Spleen (tissue), 11 donors: ENCODE measurements at regions not wholly inside any gene's neighbourhood (a gene's known extent, or its start where the extent isn't known, plus 50 kb on each side); places are given as distances from the start of the nearest gene placed in this dataset.

Experiments used
- DNase-seq: peaks from one replicate; pipeline ENCODE4 v3.0.0-alpha.2; 2020
- H3K27ac ChIP-seq, 8 donors: fragments of 200-600 bp; sonication (generic) in 7 of 8; 1 replicate in 4 of 8; 2 replicates in 4 of 8; pipeline versions ENCODE4 v1.5.0 to v1.8.0; 2016 to 2021; ENCODE audit warnings: inconsistent platforms in 4 of 8, mild to moderate bottlenecking in 4 of 8, moderate library complexity in 1 of 8
- H3K27me3 ChIP-seq, 7 donors: fragments of 200-600 bp; sonication (generic) in 6 of 7; replicated peaks in 1 of 7; 1 replicate in 4 of 7; 2 replicates in 3 of 7; pipeline versions ENCODE4 v1.5.0 to v1.8.0; 2016 to 2021; ENCODE audit warnings: inconsistent platforms in 3 of 7, mild to moderate bottlenecking in 1 of 7
- H3K36me3 ChIP-seq, 6 donors: fragments of 200-600 bp; sonication (generic) in 5 of 6; 1 replicate in 4 of 6; 2 replicates in 2 of 6; pipeline versions ENCODE4 v1.5.0 to v1.8.0; 2016 to 2021; ENCODE audit warnings: inconsistent platforms in 2 of 6
- H3K4me1 ChIP-seq, 6 donors: fragments of 200-600 bp; sonication (generic) in 5 of 6; 1 replicate in 3 of 6; 2 replicates in 3 of 6; pipeline versions ENCODE4 v1.5.0 to v1.8.0; 2016 to 2021; ENCODE audit warnings: inconsistent platforms in 3 of 6
- H3K4me3 ChIP-seq, 8 donors: fragments of 200-600 bp; sonication (generic) in 7 of 8; 1 replicate in 4 of 8; 2 replicates in 4 of 8; pipeline versions ENCODE4 v1.5.0 to v1.8.0; 2016 to 2021; ENCODE audit warnings: inconsistent platforms in 4 of 8, mild to moderate bottlenecking in 4 of 8, moderate library complexity in 2 of 8
- H3K9me3 ChIP-seq, 8 donors: fragments of 200-600 bp; sonication (generic) in 7 of 8; 1 replicate in 4 of 8; 2 replicates in 4 of 8; pipeline versions ENCODE4 v1.5.0 to v1.8.0; 2016 to 2021; ENCODE audit warnings: inconsistent platforms in 4 of 8
- CTCF ChIP-seq, 11 experiments: fragments of 200-600 bp in 7 of 11; fragments of 450-650 bp in 4 of 11; sonication (generic) in 4 of 11; IDR thresholded peaks in 8 of 11; conservative IDR thresholded peaks in 3 of 11; 1 replicate in 7 of 11; 2 replicates in 4 of 11; pipeline versions ENCODE4 v1.4.0 to v1.8.0; 2016 to 2021; ENCODE audit warnings: antibody characterized with exemption in 11 of 11, inconsistent platforms in 4 of 11, mild to moderate bottlenecking in 1 of 11
- POLR2A ChIP-seq, 3 donors: fragments of 450-650 bp; IDR thresholded peaks; one replicate each; pipeline ENCODE4 v1.5.1; 2017; ENCODE audit warnings: antibody characterized with exemption in 3 of 3, mild to moderate bottlenecking in 1 of 3
- POLR2AphosphoS5 ChIP-seq, 3 donors: sonication (generic); formaldehyde crosslinking; IDR thresholded peaks; one replicate each; pipeline ENCODE4 v1.5.1; 2017; ENCODE audit warnings: antibody characterized with exemption in 3 of 3
- WGBS, 5 donors: extraction: QIAGEN DNeasy Blood & Tissue Kit in 3 of 5; methylation state at CpG; one replicate each; pipeline versions ENCODE4 v1.1.5 to v1.1.7; 2013 to 2018; 5-methylcytosine and 5-hydroxymethylcytosine counted together
- intact Hi-C: fragments of 100-400 bp; cut with DNase I; formaldehyde crosslinking; loops from one replicate; pipeline ENCODE4 v1.15.0; 2023; ENCODE audit warnings: low total_unique reads
- donor health status: healthy with polysubstance abuse.
- donor health status: DM: no; HTN: no; CAD: no; lungs with moderate emphysema.
- donor health status: DM: no; HTN: no; CAD: no.
- donor health status: Bipolar disorder and iron deficiency.
- donor health status: healthy.
- donor health status: DM: no; HTN: no; CAD: no.
- donor health status: DM: yes; HTN: yes; CAD: no.

GRCh38 chr3:89813500-89813899 is 706.1 kb downstream of the EPHA3 start:
- 61 to 88% (median 72%) methylated on average over 1 of the region's 1 CpG for WGBS, 5 donors

GRCh38 chr3:89841041-89841440 is 733.6 kb downstream of the EPHA3 start:
- Histone ChIP-seq H3K36me3 (no peaks in the 10 kb centered on the region), H3K27me3 (no peaks in the 10 kb centered on the region), H3K27ac (no peak overlapping the region), H3K9me3 (peaks cover 0 to 8% (median 3%) of the 10 kb centered on the region in 8 donors), H3K4me1 (no peaks in the 10 kb centered on the region), H3K4me3 (no peak overlapping the region)
- no peak for DNase-seq
- no peak for TF ChIP-seq POLR2A (IDR thresholded peaks at IDR 0.05)
- TF ChIP-seq CTCF (IDR thresholded peaks at IDR 0.05 in 8 of 11, conservative IDR thresholded peaks at IDR 0.05 in 3 of 11): no peak
- TF ChIP-seq POLR2AphosphoS5 (IDR thresholded peaks at IDR 0.05): no peak
- intact Hi-C loops: no loop called here

More at GRCh38 chr3:89813500-89813899, 706.1 kb downstream of the EPHA3 start:
- H3K27ac ChIP-seq: no peak overlapping the region
- intact Hi-C loops: no loop called here
- H3K4me1 ChIP-seq: no peaks in the 10 kb centered on the region
- no peaks in the 10 kb centered on the region for H3K27me3 ChIP-seq
- DNase-seq: no peak
- no peaks in the 10 kb centered on the region for H3K36me3 ChIP-seq
- H3K4me3 ChIP-seq: no peak overlapping the region
- peaks cover 0 to 59% (median 30%) of the 10 kb centered on the region in 8 donors for H3K9me3 ChIP-seq
- no peak for TF ChIP-seq POLR2AphosphoS5 (IDR thresholded peaks at IDR 0.05)
- TF ChIP-seq CTCF (IDR thresholded peaks at IDR 0.05 in 8 of 11, conservative IDR thresholded peaks at IDR 0.05 in 3 of 11): no peak
- no peak for TF ChIP-seq POLR2A (IDR thresholded peaks at IDR 0.05)

DNA sequence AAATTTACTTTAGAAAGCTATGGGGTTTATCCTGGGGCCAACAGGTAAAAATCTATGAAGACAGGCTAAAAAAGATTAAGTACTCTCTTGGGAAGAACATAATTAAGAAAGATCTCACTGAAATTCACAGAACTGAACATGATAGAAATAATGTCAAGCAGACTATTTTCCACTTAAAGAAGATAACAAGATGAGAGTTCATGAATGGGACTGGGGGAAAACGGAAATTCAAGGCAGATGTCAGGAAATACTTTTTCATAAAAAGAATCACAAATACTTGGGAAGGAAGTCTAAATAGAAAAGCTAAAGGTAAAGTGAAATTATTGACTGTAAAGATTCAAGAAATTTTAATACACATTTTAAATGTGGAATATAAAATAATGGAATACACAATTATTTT is 737.6 kb downstream of the EPHA3 start:
- WGBS, 5 donors: 52 to 63% (median 59%) methylated on average over 1 of the region's 1 CpG
- no peak for TF ChIP-seq CTCF (IDR thresholded peaks at IDR 0.05 in 8 of 11, conservative IDR thresholded peaks at IDR 0.05 in 3 of 11)
- no peak for TF ChIP-seq POLR2A (IDR thresholded peaks at IDR 0.05)
- TF ChIP-seq POLR2AphosphoS5 (IDR thresholded peaks at IDR 0.05): no peak
- Histone ChIP-seq H3K27me3 (no peaks in the 10 kb centered on the region), H3K36me3 (no peaks in the 10 kb centered on the region), H3K4me1 (no peaks in the 10 kb centered on the region), H3K4me3 (no peak overlapping the region), H3K9me3 (peaks cover 0 to 9% (median 2%) of the 10 kb centered on the region in 8 donors), H3K27ac (no peak overlapping the region)
- no peak for DNase-seq
- intact Hi-C loops: no loop called here

GRCh38 chr3:89847955-89848354 is 740.5 kb downstream of the EPHA3 start:
- no peaks in the 10 kb centered on the region for H3K36me3 ChIP-seq
- H3K27me3 ChIP-seq: no peaks in the 10 kb centered on the region
- intact Hi-C loops: no loop called here
- TF ChIP-seq POLR2AphosphoS5 (IDR thresholded peaks at IDR 0.05) (no peak), CTCF (IDR thresholded peaks at IDR 0.05 in 8 of 11, conservative IDR thresholded peaks at IDR 0.05 in 3 of 11) (no peak), POLR2A (IDR thresholded peaks at IDR 0.05) (no peak)
- no peak for DNase-seq
- no peaks in the 10 kb centered on the region for H3K4me1 ChIP-seq
- no peak overlapping the region for H3K27ac ChIP-seq
- peaks cover 0 to 9% (median 2%) of the 10 kb centered on the region in 8 donors for H3K9me3 ChIP-seq
- no peak overlapping the region for H3K4me3 ChIP-seq
- 63 to 75% (median 73%) methylated on average over 1 of the region's 1 CpG for WGBS, 5 donors
